OCI-LY1 (cell line): ENCODE measurements at regions not wholly inside any gene's neighbourhood (a gene's known extent, or its start where the extent isn't known, plus 50 kb on each side); places are given as distances from the start of the nearest gene placed in this dataset.

Experiments used
- EZH2 ChIP-seq: fragments of 200-600 bp; sonication (generic), shearing (Covaris generic); IDR thresholded peaks from 2 replicates; pipeline ENCODE4 v1.8.0; 2017; ENCODE audit warnings: borderline replicate concordance, mixed run types, mild to moderate bottlenecking, antibody characterized with exemption, low read length, moderate library complexity, mixed read lengths
- TF ChIP-seq, protein P1 (sequence below): fragments of 200-600 bp; sonication (generic), shearing (Covaris generic); IDR thresholded peaks from 2 replicates; pipeline ENCODE4 v1.5.1; 2017; ENCODE audit warnings: mild to moderate bottlenecking, antibody characterized with exemption, low read length, moderate library complexity, mixed read lengths

DNA sequence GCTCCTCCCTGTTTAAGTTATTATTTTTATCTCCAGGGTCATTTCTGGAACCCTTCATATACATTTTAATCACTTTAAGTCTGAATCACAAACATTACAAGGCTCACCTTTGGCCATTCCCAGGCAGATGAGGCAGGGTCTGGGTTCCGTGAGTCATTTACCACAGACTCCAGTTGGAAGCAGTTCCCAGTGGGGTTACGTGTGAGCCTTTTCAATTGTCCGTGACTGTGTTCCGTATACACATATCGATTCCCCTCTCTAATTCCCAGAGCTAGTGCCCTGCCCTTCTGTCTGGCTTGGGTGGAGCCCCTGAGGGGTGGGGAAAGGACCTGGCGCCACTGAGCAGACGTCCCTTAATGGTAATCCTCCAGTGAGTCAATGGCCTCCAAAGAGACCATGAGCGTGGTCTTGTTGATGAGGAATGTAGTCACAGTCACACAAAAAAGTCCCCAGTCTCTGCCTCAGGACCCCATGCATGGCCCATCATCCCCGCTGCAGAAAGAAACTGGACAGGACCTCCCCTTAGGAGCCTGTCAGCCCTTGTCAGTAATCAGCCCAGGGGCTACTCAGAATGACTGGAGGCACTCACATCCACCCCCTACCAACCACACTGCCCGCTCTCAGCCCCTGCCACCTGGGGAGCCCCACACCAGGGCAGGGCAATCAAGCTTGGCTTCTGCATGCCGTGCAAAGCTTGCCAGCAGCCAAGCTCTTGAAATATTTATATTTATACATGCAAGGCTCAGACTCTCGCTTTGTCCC, 144.4 kb downstream of the ZIC5 start:
- TF ChIP-seq, protein P1, sequence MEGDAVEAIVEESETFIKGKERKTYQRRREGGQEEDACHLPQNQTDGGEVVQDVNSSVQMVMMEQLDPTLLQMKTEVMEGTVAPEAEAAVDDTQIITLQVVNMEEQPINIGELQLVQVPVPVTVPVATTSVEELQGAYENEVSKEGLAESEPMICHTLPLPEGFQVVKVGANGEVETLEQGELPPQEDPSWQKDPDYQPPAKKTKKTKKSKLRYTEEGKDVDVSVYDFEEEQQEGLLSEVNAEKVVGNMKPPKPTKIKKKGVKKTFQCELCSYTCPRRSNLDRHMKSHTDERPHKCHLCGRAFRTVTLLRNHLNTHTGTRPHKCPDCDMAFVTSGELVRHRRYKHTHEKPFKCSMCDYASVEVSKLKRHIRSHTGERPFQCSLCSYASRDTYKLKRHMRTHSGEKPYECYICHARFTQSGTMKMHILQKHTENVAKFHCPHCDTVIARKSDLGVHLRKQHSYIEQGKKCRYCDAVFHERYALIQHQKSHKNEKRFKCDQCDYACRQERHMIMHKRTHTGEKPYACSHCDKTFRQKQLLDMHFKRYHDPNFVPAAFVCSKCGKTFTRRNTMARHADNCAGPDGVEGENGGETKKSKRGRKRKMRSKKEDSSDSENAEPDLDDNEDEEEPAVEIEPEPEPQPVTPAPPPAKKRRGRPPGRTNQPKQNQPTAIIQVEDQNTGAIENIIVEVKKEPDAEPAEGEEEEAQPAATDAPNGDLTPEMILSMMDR = no peak
- no peak for TF ChIP-seq EZH2
